DOHH2 (cell line): ENCODE measurements at regions not wholly inside any gene's neighbourhood (a gene's known extent, or its start where the extent isn't known, plus 50 kb on each side); places are given as distances from the start of the nearest gene placed in this dataset.

ENCODE experiments used
- H3F3A ChIP-seq: fragments of 200-600 bp; sonication (generic), shearing (Covaris generic); 2 replicates; pipeline ENCODE4 v1.6.0; 2016; ENCODE audit warnings: antibody characterized with exemption, mild to moderate bottlenecking; ENCODE audit not compliant: control insufficient read depth, insufficient read depth
- H3K27ac ChIP-seq: fragments of 200-600 bp; sonication (generic); 2 replicates; pipeline ENCODE4 v1.5.1; 2014; ENCODE audit warnings: low read depth, mild to moderate bottlenecking, low read length, moderate library complexity
- H3K27me3 ChIP-seq: fragments of 200-600 bp; sonication (generic); 2 replicates; pipeline ENCODE4 v1.6.1; 2014; ENCODE audit warnings: mild to moderate bottlenecking, low read length, mixed read lengths; ENCODE audit not compliant: control insufficient read depth
- H3K36me3 ChIP-seq: fragments of 200-600 bp; sonication (generic); 2 replicates; pipeline ENCODE4 v1.6.1; 2014; ENCODE audit warnings: mild to moderate bottlenecking, low read length, moderate library complexity, mixed read lengths; ENCODE audit not compliant: control insufficient read depth
- H3K4me1 ChIP-seq: fragments of 200-600 bp; sonication (generic); 2 replicates; pipeline ENCODE4 v1.6.1; 2014; ENCODE audit warnings: mild to moderate bottlenecking, low read length, mixed read lengths; ENCODE audit not compliant: control insufficient read depth
- H3K4me2 ChIP-seq: fragments of 200-600 bp; sonication (generic); 2 replicates; pipeline ENCODE4 v1.6.0; 2014; ENCODE audit warnings: mild to moderate bottlenecking, low read length, moderate library complexity
- H3K4me3 ChIP-seq: fragments of 200-600 bp; sonication (generic); 2 replicates; pipeline ENCODE4 v1.5.1; 2014; ENCODE audit warnings: mild to moderate bottlenecking, low read length, mixed read lengths
- H3K79me2 ChIP-seq: fragments of 200-600 bp; sonication (generic); 2 replicates; pipeline ENCODE4 v1.6.1; 2014; ENCODE audit warnings: mild to moderate bottlenecking, low read length, mixed read lengths; ENCODE audit not compliant: control insufficient read depth
- H3K9me2 ChIP-seq: fragments of 200-600 bp; sonication (generic); replicated peaks from 2 replicates; pipeline ENCODE4 v1.6.1; 2014; ENCODE audit warnings: mild to moderate bottlenecking, low read length, mixed read lengths; ENCODE audit not compliant: control insufficient read depth
- H3K9me3 ChIP-seq: fragments of 200-600 bp; sonication (generic); 2 replicates; pipeline ENCODE4 v1.6.1; 2014; ENCODE audit warnings: antibody characterized with exemption, low read length, mixed read lengths; ENCODE audit not compliant: control insufficient read depth, insufficient read depth
- H4K20me1 ChIP-seq: fragments of 200-600 bp; sonication (generic); 2 replicates; pipeline ENCODE4 v1.6.0; 2014; ENCODE audit warnings: low read depth, mild to moderate bottlenecking, antibody characterized with exemption, low read length, moderate library complexity; ENCODE audit not compliant: control insufficient read depth, insufficient read depth
- CTCF ChIP-seq: fragments of 200-600 bp; sonication (generic); IDR thresholded peaks from one replicate; pipeline ENCODE4 v1.5.1; 2014; ENCODE audit warnings: antibody characterized with exemption, mild to moderate bottlenecking, low read depth, low read length; ENCODE audit not compliant: poor library complexity, severe bottlenecking
- EZH2phosphoT487 ChIP-seq: fragments of 200-600 bp; sonication (generic); IDR thresholded peaks from 2 replicates; pipeline ENCODE4 v1.6.1; 2017; ENCODE audit warnings: borderline replicate concordance, mild to moderate bottlenecking, antibody characterized with exemption, low read length, moderate library complexity, mixed read lengths

GRCh38 chr7:15041226-15041625, 138.7 kb upstream of the DGKB start:
- H3F3A ChIP-seq, result no peaks in the 10 kb centered on the region
- no peak for TF ChIP-seq CTCF
- TF ChIP-seq EZH2phosphoT487, result no peak
- H3K36me3 ChIP-seq, result no peaks in the 10 kb centered on the region
- no peaks in the 10 kb centered on the region for H3K4me1 ChIP-seq
- no peak overlapping the region for H3K4me2 ChIP-seq
- no peak overlapping the region for H3K4me3 ChIP-seq
- H3K9me3 ChIP-seq, result no peaks in the 10 kb centered on the region
- H3K9me2 ChIP-seq, result no peaks in the 10 kb centered on the region
- H3K27me3 ChIP-seq, result no peaks in the 10 kb centered on the region
- H3K79me2 ChIP-seq, result no peaks in the 10 kb centered on the region
- H3K27ac ChIP-seq, result no peak overlapping the region
- H4K20me1 ChIP-seq, result no peaks in the 10 kb centered on the region

GRCh38 chr7:15035814-15036213, 133.3 kb upstream of the DGKB start:
- no peak overlapping the region for H3K4me2 ChIP-seq
- H3K36me3 ChIP-seq, result no peaks in the 10 kb centered on the region
- no peaks in the 10 kb centered on the region for H3K9me2 ChIP-seq
- no peaks in the 10 kb centered on the region for H3K9me3 ChIP-seq
- H3K4me3 ChIP-seq, result no peak overlapping the region
- no peaks in the 10 kb centered on the region for H3F3A ChIP-seq
- no peaks in the 10 kb centered on the region for H3K4me1 ChIP-seq
- H3K27me3 ChIP-seq, result no peaks in the 10 kb centered on the region
- no peak overlapping the region for H3K27ac ChIP-seq
- TF ChIP-seq EZH2phosphoT487 (no peak), CTCF (no peak)
- H3K79me2 ChIP-seq, result no peaks in the 10 kb centered on the region
- no peaks in the 10 kb centered on the region for H4K20me1 ChIP-seq

GRCh38 chr7:15033039-15033438, 130.5 kb upstream of the DGKB start:
- H3K27ac ChIP-seq, result no peak overlapping the region
- H3F3A ChIP-seq, result no peaks in the 10 kb centered on the region
- H3K4me2 ChIP-seq, result no peak overlapping the region
- TF ChIP-seq EZH2phosphoT487, result no peak
- TF ChIP-seq CTCF, result no peak
- no peaks in the 10 kb centered on the region for H3K79me2 ChIP-seq
- no peaks in the 10 kb centered on the region; the same call in 1 of the 2 replicates for H3K9me2 ChIP-seq
- H3K27me3 ChIP-seq, result no peaks in the 10 kb centered on the region
- no peaks in the 10 kb centered on the region for H3K9me3 ChIP-seq
- no peaks in the 10 kb centered on the region for H3K36me3 ChIP-seq
- H3K4me3 ChIP-seq, result no peak overlapping the region
- no peaks in the 10 kb centered on the region for H3K4me1 ChIP-seq
- H4K20me1 ChIP-seq, result no peaks in the 10 kb centered on the region

GRCh38 chr7:15018981-15019380, 116.4 kb upstream of the DGKB start:
- H3K27me3 ChIP-seq, result no peaks in the 10 kb centered on the region
- H4K20me1 ChIP-seq, result no peaks in the 10 kb centered on the region
- H3K9me3 ChIP-seq, result no peaks in the 10 kb centered on the region
- H3K4me2 ChIP-seq, result no peak overlapping the region
- no peaks in the 10 kb centered on the region for H3F3A ChIP-seq
- H3K36me3 ChIP-seq, result no peaks in the 10 kb centered on the region
- no peaks in the 10 kb centered on the region for H3K9me2 ChIP-seq
- no peak for TF ChIP-seq EZH2phosphoT487
- TF ChIP-seq CTCF, result no peak
- H3K27ac ChIP-seq, result no peak overlapping the region
- H3K79me2 ChIP-seq, result no peaks in the 10 kb centered on the region
- H3K4me3 ChIP-seq, result no peak overlapping the region
- no peaks in the 10 kb centered on the region for H3K4me1 ChIP-seq
